ENCODE measurements at regions not wholly inside any gene's neighbourhood (a gene's known extent, or its start where the extent isn't known, plus 50 kb on each side); places are given as distances from the start of the nearest gene placed in this dataset.

DNA sequence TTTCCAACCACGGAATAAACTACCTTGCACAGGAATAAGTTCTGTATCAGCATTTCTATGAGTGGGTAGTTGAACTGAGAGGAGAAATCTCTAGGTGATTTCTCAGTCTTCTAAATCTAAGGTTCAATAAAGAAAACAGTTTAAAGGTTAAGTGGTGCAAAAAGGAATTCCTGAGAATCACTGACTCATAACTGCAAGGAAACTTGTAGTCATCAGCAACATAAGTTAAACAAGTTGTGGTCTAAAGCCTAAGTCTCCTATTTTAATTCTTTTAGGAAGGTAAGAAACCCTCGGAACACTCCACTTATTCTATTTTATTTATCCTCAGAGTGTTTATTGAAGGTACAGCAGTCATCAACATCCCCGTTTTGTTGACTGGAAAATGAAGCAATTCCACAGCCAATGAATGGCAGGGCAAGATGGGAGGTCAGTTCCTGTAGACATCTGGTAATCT, 92.4 kb upstream of the PIK3CG start:
- 66 to 80% methylated on average over 3 of the region's 3 CpGs for WGBS, 2 donors
- TF ChIP-seq, protein P1, sequence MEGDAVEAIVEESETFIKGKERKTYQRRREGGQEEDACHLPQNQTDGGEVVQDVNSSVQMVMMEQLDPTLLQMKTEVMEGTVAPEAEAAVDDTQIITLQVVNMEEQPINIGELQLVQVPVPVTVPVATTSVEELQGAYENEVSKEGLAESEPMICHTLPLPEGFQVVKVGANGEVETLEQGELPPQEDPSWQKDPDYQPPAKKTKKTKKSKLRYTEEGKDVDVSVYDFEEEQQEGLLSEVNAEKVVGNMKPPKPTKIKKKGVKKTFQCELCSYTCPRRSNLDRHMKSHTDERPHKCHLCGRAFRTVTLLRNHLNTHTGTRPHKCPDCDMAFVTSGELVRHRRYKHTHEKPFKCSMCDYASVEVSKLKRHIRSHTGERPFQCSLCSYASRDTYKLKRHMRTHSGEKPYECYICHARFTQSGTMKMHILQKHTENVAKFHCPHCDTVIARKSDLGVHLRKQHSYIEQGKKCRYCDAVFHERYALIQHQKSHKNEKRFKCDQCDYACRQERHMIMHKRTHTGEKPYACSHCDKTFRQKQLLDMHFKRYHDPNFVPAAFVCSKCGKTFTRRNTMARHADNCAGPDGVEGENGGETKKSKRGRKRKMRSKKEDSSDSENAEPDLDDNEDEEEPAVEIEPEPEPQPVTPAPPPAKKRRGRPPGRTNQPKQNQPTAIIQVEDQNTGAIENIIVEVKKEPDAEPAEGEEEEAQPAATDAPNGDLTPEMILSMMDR (IDR thresholded peaks at IDR 0.05) = no peak
- TF ChIP-seq POLR2A (IDR thresholded peaks at IDR 0.05) = no peak
- intact Hi-C loops (cut with DNase I; ENCODE audit: low total_unique reads) = no loop called here
- no peak overlapping the region for H3K4me3 ChIP-seq (ENCODE audit: low read depth, poor library complexity, severe bottlenecking)
- DNase-seq (ENCODE audit: low spot score in 2 of 2) = no peak

DNA sequence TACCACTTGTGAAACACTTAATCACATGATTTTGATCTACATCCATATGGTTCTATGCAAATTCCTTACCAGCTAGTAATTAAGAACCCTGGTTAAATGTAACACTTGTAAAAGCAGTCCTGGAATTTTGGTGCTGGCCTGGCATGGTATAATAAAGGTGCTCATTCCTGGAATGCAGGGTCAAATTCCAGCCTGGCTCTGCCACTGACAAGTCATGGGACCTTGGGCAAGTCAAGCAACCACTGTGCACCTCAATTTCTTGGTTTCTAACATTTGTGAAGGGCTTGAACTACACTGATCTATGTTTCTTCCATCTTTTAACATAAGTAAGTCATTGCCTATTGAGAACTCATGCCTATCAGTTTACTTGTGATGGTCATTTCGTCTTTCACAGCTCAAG, 91.9 kb upstream of the PIK3CG start:
- TF ChIP-seq, protein P1 (IDR thresholded peaks at IDR 0.05) = no peak
- WGBS, 2 donors = 77 to 87% methylated on average over 1 of the region's 1 CpG
- intact Hi-C loops (cut with DNase I; ENCODE audit: low total_unique reads) = no loop called here
- no peak for DNase-seq (ENCODE audit: low spot score in 2 of 2)
- H3K4me3 ChIP-seq (ENCODE audit: low read depth, poor library complexity, severe bottlenecking) = no peak overlapping the region

DNA sequence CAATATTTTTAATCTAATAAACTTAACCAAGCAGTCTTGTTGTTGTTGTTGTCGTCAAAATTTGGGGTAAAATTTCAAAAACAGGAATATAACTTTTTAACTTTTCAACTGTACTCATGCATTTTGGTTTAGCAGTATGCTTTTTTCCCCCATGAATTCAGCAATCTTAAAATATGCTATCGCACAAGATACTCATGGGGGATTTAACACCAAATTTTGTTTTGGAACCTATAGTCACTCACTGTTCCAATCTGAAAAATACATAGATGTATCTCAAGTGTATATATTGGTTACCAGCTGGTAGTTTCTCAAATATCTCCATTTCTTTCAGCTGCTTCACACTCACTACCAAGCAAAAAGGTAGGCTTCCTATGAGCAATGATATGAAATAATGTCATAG, 91.4 kb upstream of the PIK3CG start:
- DNase-seq (ENCODE audit: low spot score in 2 of 2) = no peak
- intact Hi-C loops (cut with DNase I; ENCODE audit: low total_unique reads) = no loop called here
- WGBS, 2 donors = 95 to 96% methylated on average over 2 of the region's 2 CpGs
- no peak for TF ChIP-seq POLR2A (IDR thresholded peaks at IDR 0.05)
- TF ChIP-seq, protein P1 (IDR thresholded peaks at IDR 0.05) = no peak
- H3K4me3 ChIP-seq (ENCODE audit: low read depth, poor library complexity, severe bottlenecking) = no peak overlapping the region

DNA sequence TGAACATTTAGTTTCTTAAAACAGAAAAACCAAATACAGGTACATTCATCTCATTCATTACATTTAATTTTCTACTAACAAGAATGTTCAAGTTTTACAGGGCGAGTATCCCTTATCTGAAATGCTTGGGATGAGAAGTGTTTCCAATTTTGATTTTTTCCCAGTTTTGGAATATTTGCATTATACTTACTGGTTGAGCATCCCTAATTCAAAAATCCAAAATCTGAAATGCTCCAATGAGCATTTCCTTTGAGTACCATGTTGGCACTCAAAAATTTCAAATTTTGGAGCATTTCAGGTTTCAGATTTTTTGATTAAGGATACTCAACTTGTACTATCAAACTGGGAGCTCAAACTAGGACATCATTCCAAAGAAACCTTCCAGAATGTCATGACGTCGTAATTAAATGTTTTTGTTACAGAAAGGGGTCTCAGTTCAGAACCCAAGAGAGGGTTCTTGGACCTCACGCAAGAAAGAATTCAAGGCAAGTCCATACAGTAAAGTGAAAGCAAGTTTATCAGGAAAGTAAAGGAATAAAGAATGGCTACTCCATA, 90.8 kb upstream of the PIK3CG start:
- H3K4me3 ChIP-seq (ENCODE audit: low read depth, poor library complexity, severe bottlenecking) = no peak overlapping the region
- no peak for TF ChIP-seq POLR2A (IDR thresholded peaks at IDR 0.05)
- TF ChIP-seq, protein P1 (IDR thresholded peaks at IDR 0.05) = no peak
- WGBS, 2 donors = 88 to 89% methylated on average over 4 of the region's 4 CpGs
- DNase-seq (ENCODE audit: low spot score in 2 of 2) = no peak
- intact Hi-C loops (cut with DNase I; ENCODE audit: low total_unique reads) = no loop called here

DNA sequence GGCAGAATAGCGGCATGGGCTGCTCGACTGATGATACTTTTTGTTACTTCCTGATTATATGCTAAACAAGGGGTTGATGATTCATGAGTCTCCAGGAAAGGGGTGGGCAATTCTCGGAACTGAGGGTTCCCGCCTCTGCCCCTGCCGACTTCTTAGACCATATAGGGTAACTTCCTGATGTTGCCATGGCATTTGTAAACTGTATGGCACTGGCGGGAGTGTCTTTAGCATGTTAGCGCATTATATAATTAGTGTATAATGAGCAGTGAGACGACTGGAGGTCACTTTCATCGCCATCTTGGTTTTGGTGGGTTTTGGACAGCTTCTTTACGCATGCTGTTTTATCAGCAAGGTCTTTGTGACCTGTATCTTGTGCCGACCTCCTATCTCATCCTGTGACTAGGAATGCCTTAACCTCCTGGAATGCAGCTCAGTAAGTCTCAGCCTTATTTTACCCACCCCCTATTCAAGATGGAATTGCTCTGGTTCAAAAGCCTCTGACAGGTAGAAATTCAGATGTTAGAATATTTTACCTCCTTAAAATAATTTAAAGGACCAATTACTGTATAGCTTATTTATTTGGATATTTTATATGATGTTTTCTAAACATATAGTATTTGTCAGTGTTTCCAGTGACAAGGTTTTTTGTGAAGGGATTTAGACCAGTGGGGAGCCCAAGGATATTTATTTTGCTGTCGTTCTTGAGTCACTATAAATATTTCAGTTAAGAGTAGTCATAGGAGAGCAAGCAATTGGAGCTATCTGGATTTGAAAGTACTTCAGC, 90.1 kb upstream of the PIK3CG start:
- TF ChIP-seq, protein P1 (IDR thresholded peaks at IDR 0.05) = no peak
- TF ChIP-seq POLR2A (IDR thresholded peaks at IDR 0.05) = no peak
- intact Hi-C loops (cut with DNase I; ENCODE audit: low total_unique reads) = no loop called here

More for the DNA sequence above, 90.1 kb upstream of the PIK3CG start:
- WGBS, 2 donors = 74 to 78% methylated on average over 12 of the region's 12 CpGs
- no peak overlapping the region for H3K4me3 ChIP-seq (ENCODE audit: low read depth, poor library complexity, severe bottlenecking)
- DNase-seq (ENCODE audit: low spot score in 2 of 2) = peak in 1 of 2 donors; percentile 20
